IPS-18c (cell line): ENCODE measurements at regions not wholly inside any gene's neighbourhood (a gene's known extent, or its start where the extent isn't known, plus 50 kb on each side); places are given as distances from the start of the nearest gene placed in this dataset.
"Not testable (repeated sequence)": the region's sequence is repeated elsewhere in the genome, so short reads cannot be mapped to it uniquely, and the experiment has no call there.

Experiments
- H3K4me3 ChIP-seq: 2 replicates; pipeline ENCODE4 v1.7.0; 2013; ENCODE audit warnings: low read depth, mild to moderate bottlenecking, low read length, moderate library complexity; ENCODE audit not compliant: insufficient read depth
- H3K9me3 ChIP-seq: one replicate; pipeline ENCODE4 v1.6.1; 2013; ENCODE audit warnings: mild to moderate bottlenecking, low read length, moderate library complexity; ENCODE audit not compliant: control insufficient read depth, insufficient read depth

- Histone ChIP-seq H3K9me3 (peaks cover 48% of the 10 kb centered on the region), H3K4me3 (peak overlapping the region; percentile 24; the same call in 1 of the 2 replicates)
Observed at GRCh38 chr22:11600896-11601890, 3926.8 kb upstream of the OR11H1 start.

- H3K9me3 ChIP-seq: peaks cover 33% of the 10 kb centered on the region
- H3K4me3 ChIP-seq: not testable (repeated sequence)
Observed at GRCh38 chr22:11604635-11605395, 3923.2 kb upstream of the OR11H1 start.

GRCh38 chr22:11605468-11605981 is 3922.5 kb upstream of the OR11H1 start:
- H3K4me3 ChIP-seq: no peak overlapping the region
- H3K9me3 ChIP-seq: peaks cover 32% of the 10 kb centered on the region

- H3K9me3 ChIP-seq: peaks cover 32% of the 10 kb centered on the region
Observed at GRCh38 chr22:11606047-11607000, 3921.7 kb upstream of the OR11H1 start.

GRCh38 chr22:11607215-11607614 is 3920.8 kb upstream of the OR11H1 start:
- not testable (repeated sequence) for H3K4me3 ChIP-seq
- H3K9me3 ChIP-seq: peaks cover 33% of the 10 kb centered on the region

More at GRCh38 chr22:11606047-11607000, 3921.7 kb upstream of the OR11H1 start:
- H3K4me3 ChIP-seq: not testable (repeated sequence)

GRCh38 chr22:11608486-11608885 is 3919.5 kb upstream of the OR11H1 start:
- peaks cover 41% of the 10 kb centered on the region for H3K9me3 ChIP-seq
- not testable (repeated sequence) for H3K4me3 ChIP-seq

- H3K9me3 ChIP-seq: peaks cover 48% of the 10 kb centered on the region
- H3K4me3 ChIP-seq: not testable (repeated sequence)
Observed at GRCh38 chr22:11609193-11609592, 3918.8 kb upstream of the OR11H1 start.

GRCh38 chr22:11611280-11611679 is 3916.7 kb upstream of the OR11H1 start:
- H3K9me3 ChIP-seq: peaks cover 46% of the 10 kb centered on the region
- not testable (repeated sequence) for H3K4me3 ChIP-seq

GRCh38 chr22:11611876-11612275 is 3916.1 kb upstream of the OR11H1 start:
- not testable (repeated sequence) for H3K4me3 ChIP-seq
- H3K9me3 ChIP-seq: peaks cover 46% of the 10 kb centered on the region

GRCh38 chr22:11613081-11613897 is 3914.7 kb upstream of the OR11H1 start:
- H3K9me3 ChIP-seq: peaks cover 54% of the 10 kb centered on the region
- not testable (repeated sequence) for H3K4me3 ChIP-seq

- Histone ChIP-seq H3K9me3 (peaks cover 54% of the 10 kb centered on the region), H3K4me3 (no peak overlapping the region)
Observed at GRCh38 chr22:11613898-11614755, 3913.9 kb upstream of the OR11H1 start.

GRCh38 chr22:11614798-11615433 is 3913.1 kb upstream of the OR11H1 start:
- not testable (repeated sequence) for H3K4me3 ChIP-seq
- H3K9me3 ChIP-seq: peaks cover 57% of the 10 kb centered on the region

GRCh38 chr22:11616811-11617210 is 3911.2 kb upstream of the OR11H1 start:
- Histone ChIP-seq H3K9me3 (peaks cover 62% of the 10 kb centered on the region), H3K4me3 (no peak overlapping the region)

- H3K9me3 ChIP-seq: peaks cover 52% of the 10 kb centered on the region
- not testable (repeated sequence) for H3K4me3 ChIP-seq
Observed at GRCh38 chr22:11618322-11618662, 3909.7 kb upstream of the OR11H1 start.

GRCh38 chr22:11618688-11619087 is 3909.3 kb upstream of the OR11H1 start:
- not testable (repeated sequence) for H3K4me3 ChIP-seq
- H3K9me3 ChIP-seq: peaks cover 50% of the 10 kb centered on the region
